ENCODE measurements at regions not wholly inside any gene's neighbourhood (a gene's known extent, or its start where the extent isn't known, plus 50 kb on each side); places are given as distances from the start of the nearest gene placed in this dataset.

- Mint-ChIP-seq H3K36me3 (ENCODE audit: low read depth) (peaks cover 5% of the 10 kb centered on the region), H3K27ac (no peak overlapping the region), H3K4me3 (no peak overlapping the region), H3K9me3 (peaks cover 5% of the 10 kb centered on the region), H3K4me1 (no peaks in the 10 kb centered on the region), H3K27me3 (ENCODE audit: low read depth, poor library complexity) (no peaks in the 10 kb centered on the region)
- TF ChIP-seq CTCF (IDR thresholded peaks at IDR 0.05), result no peak
- DNase-seq, result no peak
Observed at GRCh38 chrX:8278557-8278956, 107.5 kb upstream of the VCX2 start.

- H3K4me3 Mint-ChIP-seq, result no peak overlapping the region
- no peak for TF ChIP-seq CTCF (IDR thresholded peaks at IDR 0.05)
- no peaks in the 10 kb centered on the region for H3K27me3 Mint-ChIP-seq (ENCODE audit: low read depth, poor library complexity)
- DNase-seq, result no peak
- no peak overlapping the region for H3K27ac Mint-ChIP-seq
- peaks cover 5% of the 10 kb centered on the region for H3K9me3 Mint-ChIP-seq
- peaks cover 5% of the 10 kb centered on the region for H3K36me3 Mint-ChIP-seq (ENCODE audit: low read depth)
- H3K4me1 Mint-ChIP-seq, result no peaks in the 10 kb centered on the region
Observed at GRCh38 chrX:8279323-8279722, 108.3 kb upstream of the VCX2 start.

GRCh38 chrX:8284131-8284530 lies 113.1 kb upstream of the VCX2 start:
- Mint-ChIP-seq H3K27ac (no peak overlapping the region), H3K36me3 (ENCODE audit: low read depth) (no peaks in the 10 kb centered on the region), H3K4me1 (peaks cover 8% of the 10 kb centered on the region), H3K27me3 (ENCODE audit: low read depth, poor library complexity) (no peaks in the 10 kb centered on the region), H3K4me3 (no peak overlapping the region), H3K9me3 (no peaks in the 10 kb centered on the region)
- DNase-seq, result no peak
- TF ChIP-seq CTCF (IDR thresholded peaks at IDR 0.05), result no peak

- Mint-ChIP-seq H3K36me3 (ENCODE audit: low read depth) (peaks cover 7% of the 10 kb centered on the region), H3K9me3 (peaks cover 9% of the 10 kb centered on the region), H3K27me3 (ENCODE audit: low read depth, poor library complexity) (peaks cover 6% of the 10 kb centered on the region), H3K27ac (no peak overlapping the region), H3K4me3 (no peak overlapping the region), H3K4me1 (peaks cover 11% of the 10 kb centered on the region)
- no peak for TF ChIP-seq CTCF (IDR thresholded peaks at IDR 0.05)
- no peak for DNase-seq
Observed at GRCh38 chrX:8288590-8288989, 117.5 kb upstream of the VCX2 start.

- TF ChIP-seq CTCF (IDR thresholded peaks at IDR 0.05), result no peak
- H3K4me3 Mint-ChIP-seq, result no peak overlapping the region
- peaks cover 11% of the 10 kb centered on the region for H3K4me1 Mint-ChIP-seq
- peaks cover 10% of the 10 kb centered on the region for H3K27me3 Mint-ChIP-seq (ENCODE audit: low read depth, poor library complexity)
- H3K36me3 Mint-ChIP-seq (ENCODE audit: low read depth), result peaks cover 7% of the 10 kb centered on the region
- DNase-seq, result no peak
- no peak overlapping the region for H3K27ac Mint-ChIP-seq
- H3K9me3 Mint-ChIP-seq, result peaks cover 9% of the 10 kb centered on the region
Observed at GRCh38 chrX:8289523-8289922, 118.5 kb upstream of the VCX2 start.

GRCh38 chrX:8297766-8298165 lies 126.7 kb upstream of the VCX2 start:
- no peak for TF ChIP-seq CTCF (IDR thresholded peaks at IDR 0.05)
- H3K27me3 Mint-ChIP-seq (ENCODE audit: low read depth, poor library complexity), result peaks cover 4% of the 10 kb centered on the region
- H3K4me1 Mint-ChIP-seq, result no peaks in the 10 kb centered on the region
- no peak for DNase-seq
- H3K27ac Mint-ChIP-seq, result no peak overlapping the region
- H3K4me3 Mint-ChIP-seq, result no peak overlapping the region
- no peaks in the 10 kb centered on the region for H3K9me3 Mint-ChIP-seq
- H3K36me3 Mint-ChIP-seq (ENCODE audit: low read depth), result no peaks in the 10 kb centered on the region
